ENCODE measurements at regions not wholly inside any gene's neighbourhood (a gene's known extent, or its start where the extent isn't known, plus 50 kb on each side); places are given as distances from the start of the nearest gene placed in this dataset.

- TF ChIP-seq ZNF274 (IDR thresholded peaks at IDR 0.05; ENCODE audit: low read depth, low read length) (no peak), YY1 (IDR thresholded peaks at IDR 0.05; ENCODE audit: insufficient read depth, insufficient read length) (no peak), SUZ12 (IDR thresholded peaks at IDR 0.05; ENCODE audit: extremely low read depth, insufficient read depth, insufficient read length) (no peak)
These were observed 273.0 kb upstream of the ID2 start for GRCh38 chr2:8408560-8409460.

Measured in NT2/D1 (cell line).